ENCODE measurements at regions not wholly inside any gene's neighbourhood (a gene's known extent, or its start where the extent isn't known, plus 50 kb on each side); places are given as distances from the start of the nearest gene placed in this dataset.

DNA sequence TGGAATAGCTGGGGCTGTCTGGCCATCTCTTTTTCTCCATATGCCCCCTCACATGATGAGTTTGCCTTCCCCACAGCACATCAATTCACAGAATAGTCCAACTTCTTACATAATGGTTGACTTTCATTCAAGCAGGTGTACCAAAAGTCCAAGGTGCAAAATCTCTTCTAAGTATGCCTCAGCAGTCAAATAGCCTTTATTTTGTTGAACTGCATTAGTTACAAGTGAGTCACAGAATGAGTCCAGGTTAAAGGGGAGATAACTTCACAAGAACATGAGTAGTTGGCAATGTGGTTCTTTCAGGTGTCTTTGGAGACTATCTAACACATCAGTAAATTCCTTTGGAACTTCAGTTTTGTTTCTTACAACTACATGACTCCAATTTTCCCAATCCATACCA, 672.5 kb downstream of the PRELID2 start:
- TF ChIP-seq EP300 (IDR thresholded peaks at IDR 0.05) (no peak), POLR2AphosphoS5 (IDR thresholded peaks at IDR 0.05) (no peak)
- TF ChIP-seq, protein P1, sequence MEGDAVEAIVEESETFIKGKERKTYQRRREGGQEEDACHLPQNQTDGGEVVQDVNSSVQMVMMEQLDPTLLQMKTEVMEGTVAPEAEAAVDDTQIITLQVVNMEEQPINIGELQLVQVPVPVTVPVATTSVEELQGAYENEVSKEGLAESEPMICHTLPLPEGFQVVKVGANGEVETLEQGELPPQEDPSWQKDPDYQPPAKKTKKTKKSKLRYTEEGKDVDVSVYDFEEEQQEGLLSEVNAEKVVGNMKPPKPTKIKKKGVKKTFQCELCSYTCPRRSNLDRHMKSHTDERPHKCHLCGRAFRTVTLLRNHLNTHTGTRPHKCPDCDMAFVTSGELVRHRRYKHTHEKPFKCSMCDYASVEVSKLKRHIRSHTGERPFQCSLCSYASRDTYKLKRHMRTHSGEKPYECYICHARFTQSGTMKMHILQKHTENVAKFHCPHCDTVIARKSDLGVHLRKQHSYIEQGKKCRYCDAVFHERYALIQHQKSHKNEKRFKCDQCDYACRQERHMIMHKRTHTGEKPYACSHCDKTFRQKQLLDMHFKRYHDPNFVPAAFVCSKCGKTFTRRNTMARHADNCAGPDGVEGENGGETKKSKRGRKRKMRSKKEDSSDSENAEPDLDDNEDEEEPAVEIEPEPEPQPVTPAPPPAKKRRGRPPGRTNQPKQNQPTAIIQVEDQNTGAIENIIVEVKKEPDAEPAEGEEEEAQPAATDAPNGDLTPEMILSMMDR (IDR thresholded peaks at IDR 0.05): no peak

Measured in stomach (tissue), 4 donors.